ENCODE measurements at regions not wholly inside any gene's neighbourhood (a gene's known extent, or its start where the extent isn't known, plus 50 kb on each side); places are given as distances from the start of the nearest gene placed in this dataset.

DNA sequence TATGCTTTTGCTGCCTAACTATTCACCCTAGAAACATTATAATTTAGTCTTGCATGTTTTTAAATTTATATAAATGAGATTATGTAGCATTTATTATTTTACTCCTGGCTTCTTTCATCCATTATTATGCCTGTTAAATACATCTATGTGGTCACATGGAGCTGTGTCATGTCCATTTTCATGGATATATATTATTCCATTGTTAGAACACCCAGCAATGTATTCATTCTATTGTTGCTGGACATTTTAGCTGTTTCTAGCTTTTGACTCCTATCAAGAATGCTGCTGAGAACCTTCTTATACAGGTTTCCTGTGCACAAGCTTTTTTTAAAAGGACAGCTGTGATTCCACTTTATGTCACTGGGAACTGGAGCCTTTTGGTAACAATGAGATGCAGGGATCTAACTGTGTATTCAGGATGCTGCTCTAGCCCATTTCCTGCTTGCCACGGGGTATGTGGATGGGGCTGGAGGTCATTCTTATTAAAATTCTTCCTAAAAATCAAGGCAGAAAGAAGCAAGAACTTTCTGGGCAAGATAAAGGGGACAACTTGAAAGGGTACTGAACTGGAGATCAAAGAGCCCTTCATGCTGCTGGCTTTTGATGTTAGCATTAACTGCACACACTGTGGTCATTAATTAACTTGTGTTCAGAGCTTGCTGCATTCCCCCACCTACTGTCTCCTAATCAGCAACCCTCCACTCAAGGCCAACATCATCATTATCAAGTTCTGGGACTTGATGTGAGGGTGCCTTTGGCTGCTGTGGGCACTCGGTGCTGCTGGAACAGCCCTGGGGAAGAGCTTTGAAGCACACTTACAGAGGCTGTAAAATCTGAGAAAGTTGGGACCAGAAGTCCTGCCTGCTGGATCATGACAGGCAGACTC lies 96.6 kb upstream of the AKIRIN2 start:
- DNase-seq, result no peak

DNA sequence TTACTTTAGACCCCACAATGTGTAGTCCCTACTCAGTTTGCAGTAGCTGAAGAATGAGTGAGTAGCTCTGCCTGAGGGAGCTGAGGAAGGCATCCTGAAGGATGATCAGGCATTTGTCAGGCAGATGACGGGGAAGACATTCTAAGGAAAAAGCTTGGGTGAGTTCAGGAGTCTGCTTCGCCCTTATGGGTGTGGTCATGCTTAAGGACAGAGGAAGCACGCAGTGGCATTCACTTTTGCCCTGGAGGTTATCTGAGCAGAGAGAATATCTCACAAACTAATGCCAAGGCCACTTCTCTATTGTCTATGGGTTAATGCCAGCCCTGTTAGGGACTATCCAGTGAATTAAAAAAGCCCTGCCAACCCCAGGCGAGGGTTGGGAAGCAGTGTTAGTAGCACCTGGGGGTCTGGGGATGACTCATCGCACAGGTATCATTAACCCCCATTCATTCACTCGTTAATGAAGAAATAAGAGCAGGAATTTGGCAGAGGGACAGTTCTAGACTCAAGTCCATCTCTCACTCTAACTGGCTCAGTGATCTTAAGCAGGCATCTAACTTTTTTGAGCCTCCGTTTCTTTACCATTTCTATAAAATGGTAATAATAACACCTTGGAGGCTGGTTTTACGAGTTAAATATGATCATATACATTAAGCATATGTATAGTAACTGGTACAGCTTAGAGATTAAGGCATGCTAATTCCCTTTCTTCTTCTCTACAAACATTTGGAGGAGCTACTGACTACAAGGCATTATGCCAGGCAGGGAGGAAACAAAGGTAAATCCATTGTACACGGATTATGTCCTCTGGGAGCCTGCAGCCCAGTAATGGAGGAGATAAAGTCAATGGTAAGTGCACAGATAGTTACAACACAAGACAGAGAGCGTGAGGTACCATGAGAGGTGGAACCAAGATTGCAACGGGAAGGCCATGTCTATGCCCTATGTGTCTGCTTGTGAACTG lies 93.2 kb upstream of the AKIRIN2 start:
- DNase-seq, result no peak

DNA sequence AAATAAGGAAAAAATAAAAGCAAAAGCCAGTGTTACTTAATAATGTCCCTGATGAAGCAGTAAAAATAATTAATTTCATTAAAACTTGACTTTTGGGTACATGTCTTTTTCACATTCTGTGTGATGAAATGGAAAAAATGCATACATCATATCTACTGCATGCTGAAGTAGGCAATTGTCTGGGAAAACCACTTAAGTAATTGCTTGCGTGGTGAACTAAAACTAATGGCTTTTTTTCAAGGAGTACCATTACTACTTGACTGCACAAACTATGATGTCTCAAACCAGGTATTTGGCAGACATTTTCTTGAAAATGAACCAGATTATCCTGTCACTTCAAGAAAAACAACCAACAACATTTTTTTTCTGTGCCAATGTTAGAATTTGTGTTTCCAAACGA lies 91.3 kb upstream of the AKIRIN2 start:
- DNase-seq, result no peak

DNA sequence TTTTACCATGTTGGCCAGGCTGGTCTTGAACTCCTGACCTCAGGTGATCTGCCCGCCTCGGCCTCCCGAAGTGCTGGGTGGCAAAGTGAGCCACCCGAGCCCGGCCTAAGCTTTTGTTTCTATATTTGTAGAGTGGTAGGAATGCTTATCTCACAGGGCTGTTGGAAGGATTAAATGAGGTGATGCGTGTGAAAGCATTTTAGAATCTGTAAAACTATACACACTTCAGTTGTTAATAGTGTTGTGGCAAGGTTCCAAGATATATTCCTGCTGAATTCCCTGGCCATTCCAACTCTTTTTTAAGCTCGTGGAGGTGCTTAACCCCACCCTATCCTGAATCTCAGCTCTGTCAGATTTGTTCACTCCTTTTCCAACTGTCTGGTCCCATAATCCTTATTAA lies 89.9 kb upstream of the AKIRIN2 start:
- no peak for DNase-seq

DNA sequence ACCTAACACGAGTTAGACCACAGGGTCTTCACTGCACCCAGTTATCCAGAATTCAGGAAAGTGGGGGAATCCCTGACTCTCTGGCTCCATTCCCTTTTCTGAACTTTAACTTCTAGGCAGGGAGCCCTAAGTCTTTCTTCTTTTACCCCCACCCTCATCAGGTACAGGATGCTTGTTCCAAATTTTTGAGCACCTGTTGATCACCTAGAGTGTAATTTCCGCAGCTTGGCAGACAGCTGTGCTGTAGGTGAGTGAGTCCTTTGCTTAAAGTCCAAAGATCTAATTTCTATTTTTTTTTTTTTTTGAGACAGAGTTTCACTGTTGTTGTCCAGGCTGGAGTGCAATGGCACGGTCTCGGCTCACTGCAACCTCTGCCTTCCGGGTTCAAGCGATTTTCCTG lies 89.5 kb upstream of the AKIRIN2 start:
- DNase-seq, result no peak

DNA sequence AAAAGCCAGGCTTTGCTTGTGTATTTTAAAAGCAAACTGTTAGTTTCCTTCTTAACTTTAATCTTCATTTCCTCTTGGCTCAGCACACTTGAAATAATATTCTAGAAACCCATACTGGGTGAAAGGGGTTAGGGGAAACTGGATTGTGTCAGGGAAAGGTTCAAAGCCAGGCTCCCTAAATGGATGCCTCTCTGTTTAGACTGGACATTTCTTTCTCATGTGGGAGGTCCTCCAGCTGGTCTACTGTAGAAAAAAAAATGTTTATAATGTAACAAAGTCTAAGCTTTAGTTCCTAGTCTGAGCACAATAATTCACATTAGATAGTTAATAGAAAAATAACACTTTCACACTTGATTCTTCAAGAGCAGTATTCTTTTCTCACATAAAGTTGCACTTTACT lies 89.0 kb upstream of the AKIRIN2 start:
- no peak for DNase-seq

DNA sequence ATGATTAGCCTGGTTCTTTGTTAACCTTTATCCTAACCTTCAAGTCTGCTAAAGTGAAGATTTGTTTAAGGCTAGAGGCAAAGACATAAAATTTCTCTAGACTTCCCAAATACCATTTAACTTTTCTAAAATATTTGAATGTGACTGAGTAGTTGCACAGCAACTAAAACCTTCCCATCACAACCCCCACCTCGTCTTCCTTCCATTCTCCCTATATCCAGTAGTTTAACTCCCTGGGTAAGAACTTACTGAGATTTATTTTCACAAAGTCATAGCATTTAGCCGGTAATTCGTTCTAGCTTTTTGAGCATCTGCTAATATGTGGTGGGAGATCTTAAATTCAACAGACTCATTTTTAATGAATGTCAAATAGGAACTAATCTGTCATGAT lies 87.9 kb upstream of the AKIRIN2 start:
- DNase-seq, result no peak

DNA sequence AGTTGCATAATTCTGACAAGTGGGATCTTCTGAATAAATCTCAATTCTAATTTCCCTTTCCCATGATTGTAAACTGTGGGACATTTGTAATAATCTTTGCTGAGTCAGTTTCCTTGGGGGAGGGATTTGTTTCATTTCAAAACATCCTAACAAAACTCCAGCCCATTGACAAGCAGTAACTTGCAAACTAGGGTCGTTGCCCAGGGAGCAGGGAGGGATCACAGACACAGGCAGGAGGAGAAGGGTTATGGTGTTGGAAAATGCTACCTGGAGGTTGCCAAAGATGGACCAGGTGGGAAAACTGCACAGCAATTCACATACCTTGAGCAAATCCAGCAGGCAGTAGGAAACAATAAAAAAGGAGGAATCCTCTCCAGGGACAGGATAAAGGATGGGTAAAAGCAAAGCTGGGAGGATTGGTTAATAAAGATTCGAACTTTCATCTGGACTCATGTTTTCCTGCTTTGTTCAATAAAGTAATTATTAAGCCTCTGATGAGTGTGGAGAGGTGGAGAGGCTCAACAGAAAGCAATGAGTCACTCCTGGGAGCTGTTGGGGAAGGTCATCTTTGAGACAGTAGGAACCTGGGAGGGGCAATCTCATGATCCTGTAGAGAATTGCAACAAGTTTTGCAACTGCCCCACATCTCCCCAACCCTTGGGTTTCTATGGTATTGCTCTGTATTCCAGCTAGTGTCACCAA lies 87.3 kb upstream of the AKIRIN2 start:
- DNase-seq, result no peak

DNA sequence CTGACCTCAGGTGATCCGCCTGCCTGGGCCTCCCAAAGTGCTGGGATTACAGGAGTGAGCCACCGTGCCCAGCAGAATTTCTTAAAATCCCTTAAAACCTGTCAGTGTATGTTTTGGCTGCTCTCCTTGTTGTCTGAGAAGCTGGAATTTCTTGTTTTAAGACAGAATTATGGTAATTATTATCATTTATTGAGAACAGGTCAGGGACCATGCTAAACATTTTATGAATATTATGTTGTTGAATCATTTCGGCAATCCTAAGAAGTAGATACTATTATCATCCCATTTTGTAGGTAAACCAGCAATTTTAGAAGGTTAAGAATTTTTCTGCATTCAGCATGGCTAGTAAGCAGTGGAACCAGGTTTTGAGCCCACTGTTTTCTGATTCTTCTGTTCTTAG lies 86.1 kb upstream of the AKIRIN2 start:
- DNase-seq, result no peak

DNA sequence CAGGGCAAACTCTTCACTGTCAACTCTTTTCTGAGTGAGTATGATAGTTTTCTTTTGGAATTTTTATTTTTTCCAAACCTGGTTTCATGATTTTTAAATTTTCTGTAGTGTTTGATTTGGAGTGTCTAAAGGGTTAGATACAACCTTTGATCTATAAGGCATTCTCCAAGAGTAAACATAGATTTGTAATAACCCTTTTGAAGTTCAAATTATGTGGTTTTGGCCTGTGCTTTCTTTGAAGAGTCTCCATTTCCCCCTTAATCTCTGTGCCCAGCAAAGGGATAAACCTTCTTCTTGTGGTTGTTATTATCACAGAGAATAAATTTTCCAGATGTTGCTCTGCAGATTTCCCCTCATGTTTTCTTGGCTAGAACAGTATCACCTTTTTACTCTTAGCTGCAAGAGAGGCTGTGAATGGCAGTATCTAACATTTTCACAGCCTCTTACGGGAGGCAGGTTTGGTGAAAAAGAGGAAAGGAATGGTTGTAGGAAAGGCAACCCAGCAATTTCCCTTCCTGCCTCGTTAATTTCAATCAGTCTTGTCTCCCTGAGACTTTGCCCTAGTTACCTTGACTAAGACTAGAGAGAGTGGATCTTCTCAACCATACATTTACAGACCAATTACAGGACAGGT lies 83.3 kb upstream of the AKIRIN2 start:
- DNase-seq, result no peak

DNA sequence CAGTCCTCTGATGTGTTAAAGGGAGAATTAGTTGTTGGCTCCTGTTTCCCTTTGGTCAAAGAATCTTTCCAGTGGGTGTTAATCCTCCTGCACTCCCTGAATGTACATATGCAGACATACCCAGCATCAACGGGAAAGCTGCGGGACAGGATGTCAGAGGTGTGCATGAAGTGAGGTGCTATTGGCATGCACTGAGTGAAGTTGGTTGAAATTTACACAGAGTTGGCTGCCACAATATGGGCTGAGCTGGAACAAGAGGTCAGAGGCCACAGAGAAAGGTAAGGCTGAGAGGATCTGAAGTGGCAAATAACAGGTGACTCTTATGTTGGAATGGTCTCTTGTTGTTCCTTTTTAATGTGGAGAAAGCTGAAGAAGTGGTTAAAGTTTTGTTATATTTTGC lies 82.7 kb upstream of the AKIRIN2 start:
- DNase-seq, result no peak

DNA sequence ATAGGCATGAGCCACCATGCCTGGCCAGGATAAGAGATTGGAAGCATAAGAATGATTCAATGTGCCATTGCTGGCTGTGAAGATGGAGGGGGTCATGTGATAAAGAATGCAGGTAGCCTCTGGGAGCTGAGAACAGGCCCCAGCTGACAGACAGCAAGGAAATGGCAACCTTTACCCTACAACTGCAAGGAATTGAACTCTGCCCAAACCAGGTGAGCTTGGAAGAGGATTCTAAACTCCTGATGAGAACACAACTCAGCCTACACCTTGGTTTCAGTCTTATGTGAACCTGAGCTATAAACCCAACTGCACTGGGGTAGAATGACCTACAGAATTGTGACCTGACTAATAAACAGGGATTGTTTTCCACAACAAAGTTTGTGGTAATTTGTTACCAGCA lies 82.0 kb upstream of the AKIRIN2 start:
- DNase-seq, result no peak

DNA sequence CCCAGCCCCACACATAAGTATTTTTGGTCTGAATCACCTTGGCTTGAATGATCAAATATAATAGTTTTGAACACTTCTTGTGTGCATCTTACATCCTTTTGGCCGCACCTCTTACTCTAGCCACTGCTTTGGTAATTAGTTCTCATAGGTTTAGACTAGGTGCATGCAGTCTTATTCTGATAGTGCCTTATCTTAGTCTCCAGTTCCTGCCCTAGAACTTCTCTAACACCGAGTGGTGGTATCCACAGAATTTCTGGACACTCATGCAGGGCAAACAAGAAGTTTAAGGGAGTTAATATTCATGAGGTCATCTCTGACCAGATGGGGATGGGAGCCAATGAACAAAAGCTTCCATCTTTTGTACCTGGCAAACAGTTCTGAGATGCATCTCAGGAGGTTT lies 77.5 kb upstream of the AKIRIN2 start:
- DNase-seq, result no peak

DNA sequence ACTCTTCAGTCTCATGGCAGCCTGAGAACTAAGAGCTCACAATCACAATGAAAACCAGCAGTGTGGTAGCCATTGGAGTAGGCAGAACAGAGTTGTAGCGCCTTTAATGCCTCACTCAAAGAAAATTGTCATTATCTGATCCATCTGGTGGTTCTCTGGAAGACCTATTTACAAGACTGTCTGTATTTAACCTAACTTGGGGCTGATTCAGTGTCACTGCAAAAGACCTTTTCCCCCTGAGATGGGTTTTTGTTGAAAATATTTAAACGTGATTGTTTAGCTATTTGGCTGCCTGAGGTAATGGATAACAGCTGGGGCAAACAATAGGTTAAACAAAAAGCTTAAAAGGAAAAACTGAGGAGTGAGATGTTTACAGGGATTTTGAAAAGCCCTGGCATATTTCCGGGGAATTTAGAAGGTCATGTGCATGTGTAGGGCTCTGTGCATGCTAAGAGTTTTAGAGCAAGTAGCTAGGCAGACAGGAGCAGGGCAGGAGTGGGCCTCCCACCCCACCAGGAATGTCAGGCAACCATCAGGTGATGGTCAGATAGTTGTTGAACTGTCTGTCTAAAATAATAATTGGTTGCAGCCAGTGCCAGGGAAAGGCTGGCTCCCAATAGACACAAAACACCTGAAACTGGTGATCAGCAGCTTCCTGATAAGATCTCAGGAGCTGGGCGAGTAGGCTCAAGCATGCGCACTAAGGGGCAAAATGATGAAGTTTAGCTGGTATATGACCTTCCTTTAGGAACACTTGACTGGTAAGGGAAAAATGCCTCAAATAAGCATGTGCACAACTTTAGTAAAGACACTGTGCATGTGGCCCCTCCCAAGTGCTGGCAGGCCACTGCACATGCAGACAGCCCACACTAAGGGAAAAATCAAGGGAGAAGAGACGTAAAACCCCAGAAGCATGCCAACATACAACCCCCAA lies 70.8 kb upstream of the AKIRIN2 start:
- DNase-seq, result no peak

DNA sequence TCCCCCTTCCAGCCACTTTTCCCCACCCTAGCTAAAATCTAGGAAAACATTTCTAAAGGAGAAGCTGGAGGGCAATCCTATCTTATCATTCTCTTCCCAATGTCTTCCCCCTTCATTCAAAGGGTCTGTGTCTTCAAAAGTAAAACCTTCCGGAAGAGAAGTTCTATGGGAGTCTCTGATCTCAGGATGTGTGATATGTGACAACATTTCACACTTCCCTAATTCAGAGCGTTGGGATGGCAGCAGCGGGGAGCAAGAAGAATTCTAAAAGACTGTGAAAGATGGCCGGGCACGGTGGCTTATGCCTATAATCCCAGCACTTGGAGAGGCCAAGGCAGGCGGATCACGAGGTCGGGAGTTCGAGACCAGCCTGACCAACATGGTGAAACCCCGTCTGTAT lies 65.4 kb upstream of the AKIRIN2 start:
- no peak for DNase-seq

DNA sequence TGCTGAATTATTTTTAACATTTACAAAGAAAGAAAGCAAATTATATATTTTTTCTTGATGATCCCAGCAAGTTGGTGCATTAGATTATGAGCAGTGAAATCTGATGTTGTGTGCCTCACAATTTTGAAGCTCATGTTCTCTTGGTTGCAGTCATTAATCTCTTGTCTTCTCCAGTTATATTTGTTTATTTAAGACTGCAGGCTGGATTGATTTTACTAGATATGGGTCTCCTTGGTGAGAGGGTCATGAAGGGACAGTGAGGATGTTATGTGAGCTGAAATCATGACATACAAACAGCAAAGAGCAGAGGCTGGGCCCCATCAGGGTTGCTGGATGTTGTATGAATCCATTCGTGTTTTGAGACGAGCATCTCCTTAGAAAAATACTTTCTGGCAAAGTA lies 64.2 kb upstream of the AKIRIN2 start:
- no peak for DNase-seq

DNA sequence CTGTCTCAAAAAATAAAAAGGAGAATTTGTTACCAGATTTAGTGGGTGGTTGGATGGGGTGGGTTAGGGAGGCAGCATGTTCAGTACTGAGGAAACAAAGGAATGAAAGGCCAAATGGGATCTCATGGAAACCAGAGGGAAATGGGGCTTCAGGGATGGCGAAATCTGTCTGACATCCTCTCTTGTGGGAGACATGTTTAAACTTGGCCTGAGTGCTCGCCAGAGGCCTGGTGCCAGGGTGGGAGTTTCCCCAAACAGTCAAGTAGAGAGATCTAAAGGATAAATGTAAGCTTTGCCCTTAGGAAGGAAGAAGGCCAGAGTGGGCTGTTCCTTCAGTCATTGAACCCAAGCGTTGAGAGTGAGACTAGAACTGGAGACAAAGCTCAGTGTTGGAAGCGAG lies 61.9 kb upstream of the AKIRIN2 start:
- DNase-seq, result no peak

DNA sequence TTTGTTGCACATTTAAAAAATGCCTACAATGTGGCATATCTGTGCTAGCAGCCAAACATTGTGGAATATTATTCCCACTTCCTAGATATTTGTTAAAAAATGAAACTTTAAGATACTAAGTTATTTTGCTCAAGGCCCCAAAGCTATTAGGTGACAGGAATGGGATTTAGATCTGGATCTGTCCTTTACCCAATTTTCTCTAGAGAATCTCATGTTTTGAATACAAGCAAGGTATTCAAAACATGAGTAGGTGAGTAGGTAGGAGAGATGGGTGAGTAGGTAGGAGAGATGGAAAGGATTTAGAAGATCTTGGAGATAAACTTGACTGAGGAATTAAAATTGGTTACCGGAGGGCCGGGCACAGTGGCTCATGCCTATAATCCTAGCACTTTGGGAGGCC lies 61.2 kb upstream of the AKIRIN2 start:
- DNase-seq, result no peak

DNA sequence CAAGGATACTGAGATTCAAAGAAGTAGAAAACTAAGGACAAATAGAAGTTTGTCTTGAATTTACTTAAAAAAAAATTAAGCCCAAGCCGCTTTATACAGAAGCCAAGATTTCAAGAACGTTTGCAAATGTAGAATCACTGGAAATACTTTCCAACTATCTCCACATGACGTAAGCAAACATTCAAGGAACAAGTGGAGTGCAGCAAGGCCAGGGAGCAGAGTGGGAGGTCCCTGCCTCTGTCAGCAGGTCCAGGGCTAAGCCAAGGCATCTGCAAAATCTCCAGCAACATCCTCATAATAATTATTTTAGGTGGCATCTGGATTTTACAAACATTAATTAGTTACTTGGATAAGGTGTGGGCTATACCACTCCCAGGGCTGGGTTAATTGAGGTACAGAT lies 60.1 kb upstream of the AKIRIN2 start:
- DNase-seq, result no peak

DNA sequence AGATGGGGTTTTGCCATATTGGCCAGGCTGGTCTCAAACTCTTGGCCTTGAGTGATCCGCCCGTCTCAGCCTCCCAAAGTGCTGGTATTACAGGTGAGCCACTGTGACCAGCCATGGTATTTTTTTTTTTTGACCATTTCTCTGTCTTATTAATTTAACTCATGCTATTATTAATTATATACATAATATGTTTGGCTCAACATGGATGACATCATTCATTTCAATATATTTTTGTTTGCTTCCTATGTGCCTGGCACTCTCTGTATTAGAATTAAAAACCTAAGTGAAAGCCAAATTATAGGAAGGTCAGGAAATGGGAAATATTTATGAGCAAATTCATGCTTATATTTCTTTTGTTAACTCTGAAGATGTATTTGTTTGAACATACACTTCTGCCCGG lies 55.8 kb upstream of the AKIRIN2 start:
- DNase-seq, result no peak

DNA sequence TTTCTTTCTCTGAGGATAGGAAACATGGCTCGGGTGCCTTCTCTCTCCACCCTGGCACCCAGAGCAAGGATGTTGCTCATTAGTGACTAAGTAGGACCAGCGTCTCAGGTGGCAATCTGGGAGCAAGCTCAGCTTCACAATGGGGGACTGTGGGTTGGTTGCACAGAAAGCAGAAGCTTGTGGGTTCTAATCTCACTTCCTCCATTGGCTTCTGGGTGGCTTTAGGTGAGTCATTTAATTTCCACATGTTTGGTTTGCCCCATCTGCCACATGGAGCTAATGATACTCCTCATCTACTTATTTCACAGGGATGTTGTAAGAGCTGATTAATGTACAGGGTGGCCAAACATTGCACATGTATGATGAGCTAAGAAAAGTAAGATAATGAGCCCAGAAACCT lies 54.8 kb upstream of the AKIRIN2 start:
- no peak for DNase-seq

Data from NCI-H446 treated with DMSO at 0.1 percent for 48 hours (cell line).